ENCODE measurements at regions not wholly inside any gene's neighbourhood (a gene's known extent, or its start where the extent isn't known, plus 50 kb on each side); places are given as distances from the start of the nearest gene placed in this dataset.

DNA sequence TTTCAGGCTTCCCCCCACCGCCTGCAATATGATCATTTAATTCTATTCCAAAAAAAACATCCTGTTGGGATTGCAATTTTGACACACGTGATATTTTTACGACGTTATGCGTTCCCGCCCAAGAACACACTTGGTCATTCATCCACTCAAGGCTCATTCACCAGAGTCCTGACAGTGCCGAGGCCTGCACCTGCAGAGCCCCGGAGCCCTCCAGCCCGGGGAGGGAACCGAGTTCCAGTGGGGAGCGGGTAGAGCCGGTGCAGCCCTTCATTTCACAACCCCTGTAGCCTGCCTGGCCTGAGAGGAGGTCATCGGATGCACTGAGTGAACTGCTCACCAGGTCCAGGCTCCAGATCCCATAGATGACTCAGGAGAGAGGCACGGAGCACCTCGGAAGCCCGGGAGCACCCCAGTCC is 156.0 kb upstream of the BACE2 start:
- Histone ChIP-seq H3K27ac (ENCODE audit: low read length) (no peak overlapping the region), H3K4me3 (ENCODE audit: control insufficient read depth in 1 of 2, extremely low read depth in 1 of 2, low read length in 1 of 2) (no peak overlapping the region), H3K36me3 (ENCODE audit: control insufficient read depth in 2 of 2, extremely low read depth in 1 of 2, insufficient read depth in 1 of 2, low read length in 1 of 2) (no peaks in the 10 kb centered on the region), H3K4me1 (ENCODE audit: control insufficient read depth in 1 of 2, extremely low read depth in 1 of 2, insufficient read depth in 2 of 2, low read length in 2 of 2) (no peaks in the 10 kb centered on the region), H3K9me3 (no peaks in the 10 kb centered on the region), H3K27me3 (replicated peaks in 1 of 2; ENCODE audit: control insufficient read depth in 2 of 2, extremely low read depth in 1 of 2, insufficient read depth in 2 of 2, low read length in 1 of 2) (peaks cover 0 to 4% of the 10 kb centered on the region in 2 experiments)
- WGBS (ENCODE audit: insufficient coverage) = 85% methylated on average over 9 of the region's 16 CpGs
- no peak overlapping the region for H3K27ac Mint-ChIP-seq
- peaks cover 3 to 7% of the 10 kb centered on the region in 2 donors for H3K27me3 Mint-ChIP-seq
- no peaks in the 10 kb centered on the region for H3K9me3 Mint-ChIP-seq
- H3K36me3 Mint-ChIP-seq = no peaks in the 10 kb centered on the region
- ATAC-seq (replicated peaks in 1 of 4) (no peak), DNase-seq (no peak)
- POLR2A ChIA-PET = no interaction called here
- no peaks in the 10 kb centered on the region for H3K4me1 Mint-ChIP-seq
- CTCF ChIA-PET = no interaction called here
- H3K4me3 Mint-ChIP-seq = no peak overlapping the region

GRCh38 chr21:41012425-41012824 is 155.5 kb upstream of the BACE2 start:
- H3K27ac Mint-ChIP-seq = no peak overlapping the region
- CTCF ChIA-PET = no interaction called here
- no peaks in the 10 kb centered on the region for H3K9me3 Mint-ChIP-seq
- POLR2A ChIA-PET = no interaction called here
- no peaks in the 10 kb centered on the region for H3K4me1 ChIP-seq (ENCODE audit: control insufficient read depth in 1 of 2, extremely low read depth in 1 of 2, insufficient read depth in 2 of 2, low read length in 2 of 2)
- no peaks in the 10 kb centered on the region for H3K36me3 Mint-ChIP-seq
- H3K36me3 ChIP-seq (ENCODE audit: control insufficient read depth in 2 of 2, extremely low read depth in 1 of 2, insufficient read depth in 1 of 2, low read length in 1 of 2) = no peaks in the 10 kb centered on the region
- WGBS (ENCODE audit: insufficient coverage) = 87% methylated on average over 3 of the region's 3 CpGs
- no peak overlapping the region for H3K27ac ChIP-seq (ENCODE audit: low read length)
- H3K27me3 Mint-ChIP-seq = peaks cover 3 to 7% of the 10 kb centered on the region in 2 donors
- no peaks in the 10 kb centered on the region for H3K4me1 Mint-ChIP-seq
- H3K4me3 ChIP-seq (ENCODE audit: control insufficient read depth in 1 of 2, extremely low read depth in 1 of 2, low read length in 1 of 2) = no peak overlapping the region
- DNase-seq = no peak
- peaks cover 0 to 4% of the 10 kb centered on the region in 2 experiments for H3K27me3 ChIP-seq (replicated peaks in 1 of 2; ENCODE audit: control insufficient read depth in 2 of 2, extremely low read depth in 1 of 2, insufficient read depth in 2 of 2, low read length in 1 of 2)
- H3K9me3 ChIP-seq = no peaks in the 10 kb centered on the region
- ATAC-seq (replicated peaks in 1 of 4) = no peak
- no peak overlapping the region for H3K4me3 Mint-ChIP-seq

DNA sequence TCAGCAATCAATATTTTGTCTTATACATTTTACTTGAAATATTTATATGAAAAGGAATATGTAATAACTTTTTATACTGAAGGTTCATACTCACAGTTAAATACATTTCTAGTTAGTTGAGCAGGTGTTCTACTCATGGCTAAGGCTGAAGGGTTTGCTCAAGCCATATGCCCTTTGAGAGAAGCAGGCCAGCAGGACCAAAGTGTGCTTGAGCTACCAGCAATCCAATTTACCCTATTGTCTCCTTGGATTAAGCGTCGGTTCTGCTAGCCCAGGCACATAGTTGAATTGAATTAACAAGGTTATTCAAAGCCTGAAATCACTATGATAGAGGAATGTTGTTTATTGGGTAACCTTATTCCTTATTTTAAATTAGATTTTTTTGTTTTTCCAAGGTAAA is 151.5 kb upstream of the BACE2 start:
- ATAC-seq (replicated peaks in 1 of 4) (no peak), DNase-seq (no peak)
- H3K27me3 ChIP-seq (replicated peaks in 1 of 2; ENCODE audit: control insufficient read depth in 2 of 2, extremely low read depth in 1 of 2, insufficient read depth in 2 of 2, low read length in 1 of 2) = no peaks in the 10 kb centered on the region
- Mint-ChIP-seq H3K27ac (no peak overlapping the region), H3K27me3 (peaks cover 2 to 7% of the 10 kb centered on the region in 2 donors), H3K36me3 (no peaks in the 10 kb centered on the region), H3K4me1 (no peaks in the 10 kb centered on the region), H3K4me3 (no peak overlapping the region), H3K9me3 (no peaks in the 10 kb centered on the region)
- no peak overlapping the region for H3K27ac ChIP-seq (ENCODE audit: low read length)
- no CpG with 5 or more reads among the region's 2 CpGs for WGBS (ENCODE audit: insufficient coverage)
- H3K36me3 ChIP-seq (ENCODE audit: control insufficient read depth in 2 of 2, extremely low read depth in 1 of 2, insufficient read depth in 1 of 2, low read length in 1 of 2) = no peaks in the 10 kb centered on the region
- no peaks in the 10 kb centered on the region for H3K9me3 ChIP-seq
- no peaks in the 10 kb centered on the region for H3K4me1 ChIP-seq (ENCODE audit: control insufficient read depth in 1 of 2, extremely low read depth in 1 of 2, insufficient read depth in 2 of 2, low read length in 2 of 2)
- POLR2A ChIA-PET = interaction anchor here in 1 of 2 donors (0.7 kb wide), 1 partner anchor 918 kb away, joined by 3 read pairs; no protein-coding TSS in a partner anchor
- CTCF ChIA-PET = no interaction called here
- no peak overlapping the region for H3K4me3 ChIP-seq (ENCODE audit: control insufficient read depth in 1 of 2, extremely low read depth in 1 of 2, low read length in 1 of 2)

DNA sequence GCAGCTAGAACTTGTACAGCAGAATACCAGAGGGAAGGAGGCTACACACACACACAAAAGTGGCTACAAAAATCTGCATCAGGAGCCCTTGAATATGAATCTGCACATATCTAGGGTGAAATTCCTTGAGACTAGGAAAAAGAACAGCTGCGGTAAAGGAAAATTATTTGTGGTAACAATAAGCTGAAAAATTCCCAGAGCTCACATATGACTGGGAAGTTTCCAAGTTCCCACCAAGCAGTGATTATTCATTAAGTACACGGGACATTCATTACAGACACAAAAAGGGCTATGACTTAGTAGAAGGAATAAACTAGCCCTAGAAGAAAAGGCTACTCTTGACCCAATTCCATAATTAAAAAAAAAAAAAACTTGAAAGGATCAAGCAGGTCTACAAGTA is 149.5 kb upstream of the BACE2 start:
- Histone ChIP-seq H3K9me3 (no peaks in the 10 kb centered on the region), H3K4me1 (ENCODE audit: control insufficient read depth in 1 of 2, extremely low read depth in 1 of 2, insufficient read depth in 2 of 2, low read length in 2 of 2) (no peaks in the 10 kb centered on the region), H3K4me3 (ENCODE audit: control insufficient read depth in 1 of 2, extremely low read depth in 1 of 2, low read length in 1 of 2) (no peak overlapping the region), H3K27me3 (replicated peaks in 1 of 2; ENCODE audit: control insufficient read depth in 2 of 2, extremely low read depth in 1 of 2, insufficient read depth in 2 of 2, low read length in 1 of 2) (no peaks in the 10 kb centered on the region), H3K27ac (ENCODE audit: low read length) (no peak overlapping the region), H3K36me3 (ENCODE audit: control insufficient read depth in 2 of 2, extremely low read depth in 1 of 2, insufficient read depth in 1 of 2, low read length in 1 of 2) (no peaks in the 10 kb centered on the region)
- Mint-ChIP-seq H3K36me3 (no peaks in the 10 kb centered on the region), H3K27me3 (peaks cover 2 to 15% of the 10 kb centered on the region in 2 donors), H3K4me1 (no peaks in the 10 kb centered on the region), H3K9me3 (no peaks in the 10 kb centered on the region), H3K27ac (no peak overlapping the region), H3K4me3 (no peak overlapping the region)
- ChIA-PET CTCF (no interaction called here), POLR2A (no interaction called here)
- DNase-seq = no peak
- no CpG with 5 or more reads among the region's 2 CpGs for WGBS (ENCODE audit: insufficient coverage)
- no peak for ATAC-seq (replicated peaks in 1 of 4)

DNA sequence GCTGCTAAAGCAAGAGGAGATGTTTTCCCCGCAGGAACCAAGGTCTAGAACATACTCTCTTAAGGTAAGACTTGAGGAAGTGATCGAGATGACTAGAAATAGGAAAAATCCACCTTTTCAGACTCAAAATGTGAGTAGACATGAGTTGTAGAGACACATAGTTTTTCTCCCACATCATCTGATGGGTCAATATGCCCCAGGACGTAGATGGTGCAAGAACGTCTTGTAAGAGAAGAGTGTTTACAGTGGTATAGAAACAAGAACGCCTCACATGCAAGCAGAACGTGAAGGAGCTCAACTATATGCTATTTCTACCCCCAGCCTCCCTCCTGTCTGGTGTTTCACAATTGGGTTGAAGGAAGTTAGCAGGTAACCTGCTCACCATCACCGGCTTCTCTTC is 144.0 kb upstream of the BACE2 start:
- no peak overlapping the region for H3K27ac ChIP-seq (ENCODE audit: low read length)
- ATAC-seq (replicated peaks in 1 of 4) (no peak), DNase-seq (no peak)
- no peak overlapping the region for H3K4me3 Mint-ChIP-seq
- no peak overlapping the region for H3K27ac Mint-ChIP-seq
- H3K4me1 ChIP-seq (ENCODE audit: control insufficient read depth in 1 of 2, extremely low read depth in 1 of 2, insufficient read depth in 2 of 2, low read length in 2 of 2) = no peaks in the 10 kb centered on the region
- H3K27me3 ChIP-seq (replicated peaks in 1 of 2; ENCODE audit: control insufficient read depth in 2 of 2, extremely low read depth in 1 of 2, insufficient read depth in 2 of 2, low read length in 1 of 2) = no peaks in the 10 kb centered on the region
- H3K9me3 ChIP-seq = no peaks in the 10 kb centered on the region
- CTCF ChIA-PET = no interaction called here
- H3K4me3 ChIP-seq (ENCODE audit: control insufficient read depth in 1 of 2, extremely low read depth in 1 of 2, low read length in 1 of 2) = no peak overlapping the region
- peaks cover 0 to 6% (median 2%) of the 10 kb centered on the region in 3 donors for H3K9me3 Mint-ChIP-seq
- H3K27me3 Mint-ChIP-seq = peaks cover 3 to 8% of the 10 kb centered on the region in 2 donors
- H3K4me1 Mint-ChIP-seq = no peaks in the 10 kb centered on the region
- no peaks in the 10 kb centered on the region for H3K36me3 Mint-ChIP-seq
- POLR2A ChIA-PET = no interaction called here
- WGBS (ENCODE audit: insufficient coverage) = no CpG with 5 or more reads among the region's 7 CpGs
- no peaks in the 10 kb centered on the region for H3K36me3 ChIP-seq (ENCODE audit: control insufficient read depth in 2 of 2, extremely low read depth in 1 of 2, insufficient read depth in 1 of 2, low read length in 1 of 2)

GRCh38 chr21:41024341-41024740 is 143.6 kb upstream of the BACE2 start:
- peaks cover 0 to 6% (median 2%) of the 10 kb centered on the region in 3 donors for H3K9me3 Mint-ChIP-seq
- Histone ChIP-seq H3K4me1 (ENCODE audit: control insufficient read depth in 1 of 2, extremely low read depth in 1 of 2, insufficient read depth in 2 of 2, low read length in 2 of 2) (no peaks in the 10 kb centered on the region), H3K27me3 (replicated peaks in 1 of 2; ENCODE audit: control insufficient read depth in 2 of 2, extremely low read depth in 1 of 2, insufficient read depth in 2 of 2, low read length in 1 of 2) (no peaks in the 10 kb centered on the region), H3K9me3 (no peaks in the 10 kb centered on the region), H3K27ac (ENCODE audit: low read length) (no peak overlapping the region), H3K4me3 (ENCODE audit: control insufficient read depth in 1 of 2, extremely low read depth in 1 of 2, low read length in 1 of 2) (no peak overlapping the region), H3K36me3 (ENCODE audit: control insufficient read depth in 2 of 2, extremely low read depth in 1 of 2, insufficient read depth in 1 of 2, low read length in 1 of 2) (no peaks in the 10 kb centered on the region)
- ATAC-seq (replicated peaks in 1 of 4) (no peak), DNase-seq (no peak)
- ChIA-PET POLR2A (no interaction called here), CTCF (no interaction called here)
- peaks cover 3 to 8% of the 10 kb centered on the region in 2 donors for H3K27me3 Mint-ChIP-seq
- H3K4me1 Mint-ChIP-seq = no peaks in the 10 kb centered on the region
- H3K27ac Mint-ChIP-seq = no peak overlapping the region
- H3K4me3 Mint-ChIP-seq = no peak overlapping the region
- H3K36me3 Mint-ChIP-seq = no peaks in the 10 kb centered on the region
- 85% methylated on average over 2 of the region's 2 CpGs for WGBS (ENCODE audit: insufficient coverage)

DNA sequence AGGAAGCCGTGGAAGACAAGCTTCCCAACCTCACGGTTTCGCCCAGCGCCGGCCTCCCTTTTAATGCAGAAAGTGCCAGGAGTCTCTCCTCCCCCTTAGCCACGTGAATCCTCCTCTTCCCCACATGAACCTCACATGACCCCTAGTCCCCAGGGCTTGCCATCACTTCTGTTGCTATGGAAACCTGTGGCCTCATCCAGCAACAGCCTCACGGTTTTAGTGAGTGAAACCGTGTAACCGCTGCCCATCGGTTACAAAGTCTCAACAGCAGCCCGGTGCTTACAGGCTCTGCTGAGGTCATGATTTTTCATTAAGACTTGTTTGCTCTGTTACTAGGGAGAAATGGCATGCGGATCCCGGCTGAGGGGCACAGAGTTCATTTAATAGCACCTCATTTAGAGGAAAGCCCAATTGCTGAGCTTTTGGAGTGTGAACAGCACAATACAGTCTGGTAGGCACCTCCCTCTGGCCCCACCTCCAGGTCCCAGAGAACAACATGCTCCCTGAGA is 143.2 kb upstream of the BACE2 start:
- no peaks in the 10 kb centered on the region for H3K27me3 ChIP-seq (replicated peaks in 1 of 2; ENCODE audit: control insufficient read depth in 2 of 2, extremely low read depth in 1 of 2, insufficient read depth in 2 of 2, low read length in 1 of 2)
- Mint-ChIP-seq H3K36me3 (no peaks in the 10 kb centered on the region), H3K4me1 (no peaks in the 10 kb centered on the region), H3K9me3 (peaks cover 0 to 6% (median 2%) of the 10 kb centered on the region in 3 donors), H3K27me3 (peaks cover 3 to 9% of the 10 kb centered on the region in 2 donors), H3K4me3 (no peak overlapping the region), H3K27ac (no peak overlapping the region)
- CTCF ChIA-PET = no interaction called here
- ATAC-seq (replicated peaks in 1 of 4) (no peak), DNase-seq (no peak)
- H3K36me3 ChIP-seq (ENCODE audit: control insufficient read depth in 2 of 2, extremely low read depth in 1 of 2, insufficient read depth in 1 of 2, low read length in 1 of 2) = no peaks in the 10 kb centered on the region
- H3K4me3 ChIP-seq (ENCODE audit: control insufficient read depth in 1 of 2, extremely low read depth in 1 of 2, low read length in 1 of 2) = no peak overlapping the region
- H3K27ac ChIP-seq (ENCODE audit: low read length) = no peak overlapping the region
- H3K9me3 ChIP-seq = no peaks in the 10 kb centered on the region
- no peaks in the 10 kb centered on the region for H3K4me1 ChIP-seq (ENCODE audit: control insufficient read depth in 1 of 2, extremely low read depth in 1 of 2, insufficient read depth in 2 of 2, low read length in 2 of 2)
- 78% methylated on average over 8 of the region's 13 CpGs for WGBS (ENCODE audit: insufficient coverage)
- POLR2A ChIA-PET = no interaction called here
